ENCODE measurements at regions not wholly inside any gene's neighbourhood (a gene's known extent, or its start where the extent isn't known, plus 50 kb on each side); places are given as distances from the start of the nearest gene placed in this dataset.

DNA sequence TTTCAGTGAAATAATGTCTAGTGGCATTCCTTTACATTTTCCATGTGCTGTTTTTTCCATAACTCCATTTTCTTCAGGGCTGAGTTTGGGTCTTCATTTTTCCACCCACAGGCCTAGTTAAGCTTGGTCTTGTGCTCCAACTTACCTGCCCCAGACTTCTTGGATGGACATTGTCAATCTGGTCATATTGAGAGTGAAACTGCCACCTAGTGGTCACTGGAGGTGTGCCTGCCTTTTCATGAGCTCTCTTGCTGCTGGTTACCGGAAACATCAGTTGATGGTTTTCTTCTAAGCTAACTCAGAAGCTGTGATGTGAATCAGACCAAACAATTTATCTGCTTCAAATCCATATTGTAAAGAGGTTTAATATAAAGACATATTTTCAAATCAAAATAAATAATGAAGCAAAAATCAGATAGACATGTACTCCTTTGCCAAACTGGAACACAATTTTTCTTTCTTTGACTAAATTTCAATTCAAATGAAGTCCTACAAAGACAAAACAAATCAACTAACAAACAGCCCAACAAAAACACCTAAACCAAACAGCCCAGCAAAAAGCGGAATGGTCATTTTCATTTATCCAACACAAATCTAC lies 135.1 kb upstream of the RASGRP1 start:
- H4K20me1 ChIP-seq (replicated peaks; ENCODE audit: control insufficient read depth, extremely low read depth, insufficient read depth, low read length) = no peaks in the 10 kb centered on the region
- no peaks in the 10 kb centered on the region for H3K9me1 ChIP-seq (replicated peaks; ENCODE audit: control insufficient read depth, extremely low read depth, insufficient read depth, low read length)
- H3K9ac ChIP-seq (replicated peaks; ENCODE audit: extremely low read depth, insufficient read depth, low read length) = no peak overlapping the region
- DNase-seq (ENCODE audit: low read depth, low spot score) (peak; percentile 71), FAIRE-seq (peak; percentile 93)
- no peaks in the 10 kb centered on the region for H3K36me3 ChIP-seq (ENCODE audit: control insufficient read depth in 2 of 2, extremely low read depth in 1 of 2, insufficient read depth in 2 of 2, low read length in 2 of 2)
- H3K79me2 ChIP-seq (ENCODE audit: control insufficient read depth, insufficient read depth, low read length) = no peaks in the 10 kb centered on the region
- no peak overlapping the region for H3K4me2 ChIP-seq (ENCODE audit: insufficient read depth, low read length)
- dilution Hi-C loops (cut with MboI; ENCODE audit: extremely low pct_ligation_motif_present, low sequenced_read_pairs) = no loop called here
- intact Hi-C loops (cut with micrococcal nuclease) = loop anchor here (1.0 to 10.0 kb wide), 3 partner anchors 259 to 985 kb away; no protein-coding TSS in a partner anchor
- ChIA-PET POLR2A (no interaction called here), CTCF (interaction anchor here (0.5 to 5.3 kb wide), 78 partner anchors 8 to 1321 kb away, joined by 3 to 152 read pairs (median 4); partner anchors contain the start of genes FAM98B, FSIP1 and RASGRP1)
- no peak overlapping the region for H3K4me3 ChIP-seq (replicated peaks in 1 of 3; ENCODE audit: insufficient read depth in 1 of 3, low read depth in 1 of 3, low read length in 3 of 3)
- BruUV-seq (replicated peaks) = no TSS peak
- no peak overlapping the region for H2AFZ ChIP-seq (ENCODE audit: low read depth, low read length)
- H3K27ac ChIP-seq (ENCODE audit: insufficient read depth, low read depth, low read length) = no peak overlapping the region
- TF ChIP-seq EZH2 (IDR thresholded peaks at IDR 0.05; ENCODE audit: borderline replicate concordance, low read depth, low read length, severe bottlenecking) = no peak
- TF ChIP-seq POLR2AphosphoS5 (IDR thresholded peaks at IDR 0.05; ENCODE audit: insufficient read depth, low read depth, low read length) = no peak
- TF ChIP-seq, protein P1, sequence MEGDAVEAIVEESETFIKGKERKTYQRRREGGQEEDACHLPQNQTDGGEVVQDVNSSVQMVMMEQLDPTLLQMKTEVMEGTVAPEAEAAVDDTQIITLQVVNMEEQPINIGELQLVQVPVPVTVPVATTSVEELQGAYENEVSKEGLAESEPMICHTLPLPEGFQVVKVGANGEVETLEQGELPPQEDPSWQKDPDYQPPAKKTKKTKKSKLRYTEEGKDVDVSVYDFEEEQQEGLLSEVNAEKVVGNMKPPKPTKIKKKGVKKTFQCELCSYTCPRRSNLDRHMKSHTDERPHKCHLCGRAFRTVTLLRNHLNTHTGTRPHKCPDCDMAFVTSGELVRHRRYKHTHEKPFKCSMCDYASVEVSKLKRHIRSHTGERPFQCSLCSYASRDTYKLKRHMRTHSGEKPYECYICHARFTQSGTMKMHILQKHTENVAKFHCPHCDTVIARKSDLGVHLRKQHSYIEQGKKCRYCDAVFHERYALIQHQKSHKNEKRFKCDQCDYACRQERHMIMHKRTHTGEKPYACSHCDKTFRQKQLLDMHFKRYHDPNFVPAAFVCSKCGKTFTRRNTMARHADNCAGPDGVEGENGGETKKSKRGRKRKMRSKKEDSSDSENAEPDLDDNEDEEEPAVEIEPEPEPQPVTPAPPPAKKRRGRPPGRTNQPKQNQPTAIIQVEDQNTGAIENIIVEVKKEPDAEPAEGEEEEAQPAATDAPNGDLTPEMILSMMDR (IDR thresholded peaks at IDR 0.05; ENCODE audit: extremely low read depth in 1 of 2, insufficient read depth in 1 of 2, low read depth in 1 of 2, low read length in 2 of 2) = peak; percentile 79 to 94
- no peak for TF ChIP-seq MYC (IDR thresholded peaks at IDR 0.05; ENCODE audit: low read depth, low read length)
- H3K4me1 ChIP-seq (ENCODE audit: control insufficient read depth, extremely low read depth, insufficient read depth, low read length) = no peaks in the 10 kb centered on the region
- no peaks in the 10 kb centered on the region for H3K27me3 ChIP-seq (ENCODE audit: control insufficient read depth in 2 of 2, insufficient read depth in 2 of 2, low read length in 2 of 2)
- no peaks in the 10 kb centered on the region for H3K9me3 ChIP-seq (replicated peaks; ENCODE audit: control insufficient read depth, insufficient read depth, low read length)

DNA sequence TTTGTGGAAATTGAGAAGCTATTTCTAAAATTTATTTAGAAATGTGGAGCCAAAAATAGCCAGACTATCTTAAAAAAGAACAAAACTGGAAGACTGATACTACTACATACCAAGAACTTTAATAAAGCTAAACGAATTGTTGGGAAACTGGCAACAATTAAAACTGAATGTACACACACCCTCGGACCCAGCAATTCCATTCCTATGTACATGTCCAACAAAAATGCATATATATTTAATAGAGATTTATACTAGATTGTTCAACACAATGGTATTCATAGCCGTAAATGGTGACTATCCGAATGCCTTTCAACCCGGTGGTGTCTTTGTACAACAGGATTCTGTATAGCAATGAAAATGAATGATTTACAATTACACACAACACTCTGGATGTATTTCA lies 136.5 kb upstream of the RASGRP1 start:
- no peaks in the 10 kb centered on the region for H3K79me2 ChIP-seq (ENCODE audit: control insufficient read depth, insufficient read depth, low read length)
- no peak overlapping the region for H3K27ac ChIP-seq (ENCODE audit: insufficient read depth, low read depth, low read length)
- H3K36me3 ChIP-seq (ENCODE audit: control insufficient read depth in 2 of 2, extremely low read depth in 1 of 2, insufficient read depth in 2 of 2, low read length in 2 of 2) = no peaks in the 10 kb centered on the region
- no peak for TF ChIP-seq POLR2A (IDR thresholded peaks at IDR 0.05; ENCODE audit: low read depth, low read length)
- TF ChIP-seq, protein P1 (IDR thresholded peaks at IDR 0.05; ENCODE audit: extremely low read depth in 1 of 2, insufficient read depth in 1 of 2, low read depth in 1 of 2, low read length in 2 of 2) = no peak
- TF ChIP-seq JUN (IDR thresholded peaks at IDR 0.05; ENCODE audit: borderline replicate concordance, insufficient read depth, insufficient read length, low read depth) = no peak
- no peak for TF ChIP-seq GATA2 (IDR thresholded peaks at IDR 0.05; ENCODE audit: insufficient read depth, insufficient read length, low read depth, low read length)
- TF ChIP-seq, protein P2, sequence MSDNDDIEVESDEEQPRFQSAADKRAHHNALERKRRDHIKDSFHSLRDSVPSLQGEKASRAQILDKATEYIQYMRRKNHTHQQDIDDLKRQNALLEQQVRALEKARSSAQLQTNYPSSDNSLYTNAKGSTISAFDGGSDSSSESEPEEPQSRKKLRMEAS (IDR thresholded peaks at IDR 0.05; ENCODE audit: insufficient read depth, insufficient read length) = no peak
- no peak for TF ChIP-seq EZH2 (IDR thresholded peaks at IDR 0.05; ENCODE audit: borderline replicate concordance, low read depth, low read length, severe bottlenecking)
- no peak for TF ChIP-seq MYC (IDR thresholded peaks at IDR 0.05; ENCODE audit: low read depth, low read length)
- TF ChIP-seq FOS (IDR thresholded peaks at IDR 0.05; ENCODE audit: borderline replicate concordance, insufficient read depth, low read length) = no peak
- no peak for TF ChIP-seq POLR2AphosphoS5 (IDR thresholded peaks at IDR 0.05; ENCODE audit: insufficient read depth, low read depth, low read length)
- H3K4me2 ChIP-seq (ENCODE audit: insufficient read depth, low read length) = no peak overlapping the region
- H3K4me3 ChIP-seq (replicated peaks in 1 of 3; ENCODE audit: insufficient read depth in 1 of 3, low read depth in 1 of 3, low read length in 3 of 3) = no peak overlapping the region
- dilution Hi-C loops (cut with MboI; ENCODE audit: extremely low pct_ligation_motif_present, low sequenced_read_pairs) = no loop called here
- no peak overlapping the region for H2AFZ ChIP-seq (ENCODE audit: low read depth, low read length)
- H3K9me3 ChIP-seq (replicated peaks; ENCODE audit: control insufficient read depth, insufficient read depth, low read length) = no peaks in the 10 kb centered on the region
- H3K9me1 ChIP-seq (replicated peaks; ENCODE audit: control insufficient read depth, extremely low read depth, insufficient read depth, low read length) = no peaks in the 10 kb centered on the region
- intact Hi-C loops (cut with micrococcal nuclease) = loop anchor here (10.0 kb wide), 2 partner anchors 774 to 984 kb away; no protein-coding TSS in a partner anchor
- no peak for FAIRE-seq
- POLR2A ChIA-PET = no interaction called here
- DNase-seq (ENCODE audit: low read depth, low spot score) = no peak
- H3K9ac ChIP-seq (replicated peaks; ENCODE audit: extremely low read depth, insufficient read depth, low read length) = no peak overlapping the region
- peaks cover 5% of the 10 kb centered on the region for H3K4me1 ChIP-seq (ENCODE audit: control insufficient read depth, extremely low read depth, insufficient read depth, low read length)
- CTCF ChIA-PET = interaction anchor here (0.7 to 3.2 kb wide), 5 partner anchors 12 to 261 kb away, joined by 3 to 58 read pairs (median 6); no protein-coding TSS in a partner anchor
- no peaks in the 10 kb centered on the region for H3K27me3 ChIP-seq (ENCODE audit: control insufficient read depth in 2 of 2, insufficient read depth in 2 of 2, low read length in 2 of 2)
- H4K20me1 ChIP-seq (replicated peaks; ENCODE audit: control insufficient read depth, extremely low read depth, insufficient read depth, low read length) = no peaks in the 10 kb centered on the region
- BruUV-seq (replicated peaks) = no TSS peak

Measured in endothelial cell of umbilical vein (primary cell).